Kidney (tissue), 13 donors: ENCODE measurements at regions not wholly inside any gene's neighbourhood (a gene's known extent, or its start where the extent isn't known, plus 50 kb on each side); places are given as distances from the start of the nearest gene placed in this dataset.
A peak's percentile ranks its signal among the peaks of the same experiment; 100 is the strongest.

Source experiments
- DNase-seq, 5 donors: peaks; one replicate each; pipeline ENCODE4 v3.0.0-alpha.2; 2013 to 2020
- FAIRE-seq: peaks from 2 replicates; lab custom pipeline; 2012; peaks lifted over from hg19 to GRCh38; lab: Jason Lieb, UNC
- H3K27ac ChIP-seq, 2 donors: one replicate each; pipeline ENCODE4 v1.7.0; 2013; ENCODE audit warnings: low read depth in 2 of 2, low read length in 2 of 2, inconsistent platforms in 1 of 2
- H3K27me3 ChIP-seq: one replicate; pipeline ENCODE4 v1.7.1; 2013; ENCODE audit warnings: low read length, inconsistent platforms; ENCODE audit not compliant: control insufficient read depth, insufficient read depth
- H3K36me3 ChIP-seq, 3 donors: one replicate each; pipeline versions ENCODE4 v1.7.0 to v1.7.1; 2013; ENCODE audit warnings: low read length in 3 of 3, control low read depth in 1 of 3, inconsistent platforms in 1 of 3; ENCODE audit not compliant: insufficient read depth in 3 of 3, control insufficient read depth in 2 of 3
- H3K4me1 ChIP-seq, 3 donors: one replicate each; pipeline versions ENCODE4 v1.7.0 to v1.7.1; 2013; ENCODE audit warnings: low read length in 3 of 3, inconsistent platforms in 1 of 3, low read depth in 1 of 3; ENCODE audit not compliant: control insufficient read depth in 2 of 3, insufficient read depth in 2 of 3
- H3K4me3 ChIP-seq, 3 donors: one replicate each; pipeline versions ENCODE4 v1.7.0 to v1.8.1; 2013; ENCODE audit warnings: low read length in 3 of 3, control low read depth in 1 of 3, inconsistent platforms in 1 of 3
- H3K9ac ChIP-seq, 3 donors: one replicate each; pipeline versions ENCODE4 v1.7.0 to v1.7.1; 2013; ENCODE audit warnings: low read length in 3 of 3, control low read depth in 1 of 3, inconsistent platforms in 1 of 3
- H3K9me3 ChIP-seq, 3 donors: one replicate each; pipeline versions ENCODE4 v1.7.0 to v1.7.1; 2013; ENCODE audit warnings: low read length in 3 of 3, control low read depth in 1 of 3, inconsistent platforms in 1 of 3; ENCODE audit not compliant: control insufficient read depth in 2 of 3, insufficient read depth in 1 of 3
- CTCF ChIP-seq: IDR thresholded peaks from 3 replicates; pipeline ENCODE4 v1.5.1; 2012; ENCODE audit warnings: mild to moderate bottlenecking, moderate library complexity, borderline replicate concordance; ENCODE audit not compliant: insufficient read depth; ENCODE audit errors: extremely low read depth
- intact Hi-C: fragments of 100-400 bp; cut with DNase I; formaldehyde crosslinking; loops from one replicate; pipeline ENCODE4 v1.11.1; 2022
- donor health status: control.
- donor health status: control.
- donor health status: control.
- donor health status: control.
- donor health status: control.
- donor health status: DM: yes; HTN: yes; CAD: no.
- donor health status: Normal renal cell carcinoma (clear cell type).

- peaks cover 0 to 2% (median 0%) of the 10 kb centered on the region in 3 donors for H3K4me1 ChIP-seq
- no peak for TF ChIP-seq CTCF
- intact Hi-C loops, result no loop called here
- H3K27ac ChIP-seq, result no peak overlapping the region
- H3K4me3 ChIP-seq, result no peak overlapping the region
- FAIRE-seq (no peak), DNase-seq (peak in 4 of 5 donors; percentile 51 to 73 (median 64))
- H3K27me3 ChIP-seq, result no peaks in the 10 kb centered on the region
- H3K36me3 ChIP-seq, result no peaks in the 10 kb centered on the region
- H3K9me3 ChIP-seq, result no peaks in the 10 kb centered on the region
- no peak overlapping the region for H3K9ac ChIP-seq
These were observed 110.3 kb upstream of the ST6GAL2 start for GRCh38 chr2:106996171-106996769.

GRCh38 chr2:106997204-106997603 lies 111.2 kb upstream of the ST6GAL2 start:
- no peak overlapping the region for H3K9ac ChIP-seq
- no peak overlapping the region for H3K27ac ChIP-seq
- no peaks in the 10 kb centered on the region for H3K27me3 ChIP-seq
- H3K4me3 ChIP-seq, result no peak overlapping the region
- intact Hi-C loops, result no loop called here
- no peaks in the 10 kb centered on the region for H3K36me3 ChIP-seq
- TF ChIP-seq CTCF, result no peak
- H3K4me1 ChIP-seq, result peaks cover 0 to 2% (median 0%) of the 10 kb centered on the region in 3 donors
- DNase-seq (no peak), FAIRE-seq (no peak)
- no peaks in the 10 kb centered on the region for H3K9me3 ChIP-seq

- intact Hi-C loops, result no loop called here
- H3K4me3 ChIP-seq, result no peak overlapping the region
- no peak overlapping the region for H3K9ac ChIP-seq
- no peak overlapping the region for H3K27ac ChIP-seq
- peaks cover 0 to 1% (median 0%) of the 10 kb centered on the region in 3 donors for H3K4me1 ChIP-seq
- DNase-seq (peak in 2 of 5 donors; percentile 52 to 76), FAIRE-seq (no peak)
- no peaks in the 10 kb centered on the region for H3K27me3 ChIP-seq
- H3K9me3 ChIP-seq, result no peaks in the 10 kb centered on the region
- TF ChIP-seq CTCF, result no peak
- H3K36me3 ChIP-seq, result no peaks in the 10 kb centered on the region
These were observed 115.1 kb upstream of the ST6GAL2 start for GRCh38 chr2:107001062-107001461.

GRCh38 chr2:107001551-107001950 lies 115.6 kb upstream of the ST6GAL2 start:
- H3K9me3 ChIP-seq, result no peaks in the 10 kb centered on the region
- intact Hi-C loops, result no loop called here

More at GRCh38 chr2:107001551-107001950, 115.6 kb upstream of the ST6GAL2 start:
- no peak for TF ChIP-seq CTCF
- no peaks in the 10 kb centered on the region for H3K27me3 ChIP-seq
- FAIRE-seq, result no peak
- H3K4me1 ChIP-seq, result no peaks in the 10 kb centered on the region
- no peak for DNase-seq
- H3K36me3 ChIP-seq, result no peaks in the 10 kb centered on the region
- no peak overlapping the region for H3K27ac ChIP-seq
- H3K9ac ChIP-seq, result no peak overlapping the region
- no peak overlapping the region for H3K4me3 ChIP-seq
